Spleen (tissue), 7 donors: ENCODE measurements at regions not wholly inside any gene's neighbourhood (a gene's known extent, or its start where the extent isn't known, plus 50 kb on each side); places are given as distances from the start of the nearest gene placed in this dataset.

Experiments used
- POLR2AphosphoS5 ChIP-seq, 3 donors: sonication (generic); formaldehyde crosslinking; IDR thresholded peaks; one replicate each; pipeline ENCODE4 v1.5.1; 2017; ENCODE audit warnings: antibody characterized with exemption in 3 of 3
- TF ChIP-seq, protein P1 (sequence below), 11 experiments: fragments of 200-600 bp in 7 of 11; fragments of 450-650 bp in 4 of 11; sonication (generic) in 4 of 11; IDR thresholded peaks in 8 of 11; conservative IDR thresholded peaks in 3 of 11; 1 replicate in 7 of 11; 2 replicates in 4 of 11; pipeline versions ENCODE4 v1.4.0 to v1.8.0; 2016 to 2021; ENCODE audit warnings: antibody characterized with exemption in 11 of 11, inconsistent platforms in 4 of 11, mild to moderate bottlenecking in 1 of 11
- donor health status: DM: no; HTN: no; CAD: no; lungs with moderate emphysema.
- donor health status: DM: no; HTN: no; CAD: no.
- donor health status: DM: no; HTN: no; CAD: no.

DNA sequence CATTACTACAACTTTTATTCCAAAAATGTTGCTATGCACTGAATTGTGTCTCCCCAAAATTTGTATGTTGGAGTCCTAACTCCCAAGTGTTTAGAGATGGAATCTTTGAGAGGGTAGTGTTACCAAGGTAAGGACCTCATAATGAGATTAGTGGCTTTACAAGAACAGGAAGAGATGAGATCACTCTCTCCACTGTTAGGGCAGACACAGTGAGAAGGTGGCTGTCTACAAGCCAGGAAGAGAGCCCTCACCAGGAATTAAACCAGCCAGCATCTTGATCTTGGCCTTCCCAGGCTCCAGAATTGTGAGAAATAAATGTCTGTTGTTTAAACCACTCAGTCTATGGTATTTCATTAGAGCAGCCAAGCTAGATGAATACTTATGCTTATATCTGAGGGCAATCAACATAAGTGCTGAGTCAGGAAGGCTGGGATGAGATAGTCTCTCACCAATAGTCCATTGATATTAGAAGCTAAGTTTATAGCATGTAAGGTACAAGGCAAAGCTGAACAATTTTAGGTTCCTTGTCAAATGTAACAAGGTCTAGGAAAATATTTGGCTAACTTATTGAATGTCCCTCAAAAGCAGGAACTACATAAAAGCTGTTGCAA lies 317.6 kb upstream of the REG3G start:
- TF ChIP-seq POLR2AphosphoS5 (IDR thresholded peaks at IDR 0.05): no peak
- TF ChIP-seq, protein P1, sequence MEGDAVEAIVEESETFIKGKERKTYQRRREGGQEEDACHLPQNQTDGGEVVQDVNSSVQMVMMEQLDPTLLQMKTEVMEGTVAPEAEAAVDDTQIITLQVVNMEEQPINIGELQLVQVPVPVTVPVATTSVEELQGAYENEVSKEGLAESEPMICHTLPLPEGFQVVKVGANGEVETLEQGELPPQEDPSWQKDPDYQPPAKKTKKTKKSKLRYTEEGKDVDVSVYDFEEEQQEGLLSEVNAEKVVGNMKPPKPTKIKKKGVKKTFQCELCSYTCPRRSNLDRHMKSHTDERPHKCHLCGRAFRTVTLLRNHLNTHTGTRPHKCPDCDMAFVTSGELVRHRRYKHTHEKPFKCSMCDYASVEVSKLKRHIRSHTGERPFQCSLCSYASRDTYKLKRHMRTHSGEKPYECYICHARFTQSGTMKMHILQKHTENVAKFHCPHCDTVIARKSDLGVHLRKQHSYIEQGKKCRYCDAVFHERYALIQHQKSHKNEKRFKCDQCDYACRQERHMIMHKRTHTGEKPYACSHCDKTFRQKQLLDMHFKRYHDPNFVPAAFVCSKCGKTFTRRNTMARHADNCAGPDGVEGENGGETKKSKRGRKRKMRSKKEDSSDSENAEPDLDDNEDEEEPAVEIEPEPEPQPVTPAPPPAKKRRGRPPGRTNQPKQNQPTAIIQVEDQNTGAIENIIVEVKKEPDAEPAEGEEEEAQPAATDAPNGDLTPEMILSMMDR (IDR thresholded peaks at IDR 0.05 in 8 of 11, conservative IDR thresholded peaks at IDR 0.05 in 3 of 11): no peak
